ENCODE measurements at regions not wholly inside any gene's neighbourhood (a gene's known extent, or its start where the extent isn't known, plus 50 kb on each side); places are given as distances from the start of the nearest gene placed in this dataset.

DNA sequence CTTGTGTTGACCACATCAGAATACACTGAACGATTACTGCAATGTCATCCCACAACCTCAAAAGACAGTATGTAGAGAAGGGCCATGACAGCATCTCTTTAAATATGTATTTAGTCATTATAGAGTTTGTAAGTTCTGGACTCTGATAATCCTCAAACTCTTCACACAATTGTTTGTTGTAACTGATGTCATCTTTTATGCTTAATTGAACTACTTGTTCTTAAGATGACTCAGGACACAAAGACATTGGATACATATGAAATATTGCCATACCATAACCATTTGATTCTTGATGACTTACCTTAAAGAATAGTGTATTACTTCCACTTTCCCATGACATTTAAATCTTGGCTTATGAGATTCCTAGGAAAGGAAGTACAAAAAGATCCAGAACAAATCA is 347.6 kb downstream of the KLF5 start:
- no peak overlapping the region for H3K4me3 Mint-ChIP-seq
- no peak overlapping the region for H2AFZ ChIP-seq (ENCODE audit: insufficient read depth, low read depth, low read length, poor library complexity, severe bottlenecking)
- no CpG with 5 or more reads among the region's 1 CpG for WGBS (ENCODE audit: insufficient coverage)

GRCh38 chr13:73404581-73404980 is 345.8 kb downstream of the KLF5 start:
- Mint-ChIP-seq H3K4me1 (no peaks in the 10 kb centered on the region), H3K4me3 (no peak overlapping the region), H3K9me3 (peaks cover 2 to 8% (median 5%) of the 10 kb centered on the region in 7 donors), H3K36me3 (no peaks in the 10 kb centered on the region), H3K27me3 (ENCODE audit: low read depth in 3 of 3) (no peaks in the 10 kb centered on the region), H3K27ac (no peak overlapping the region)
- Histone ChIP-seq H3K9me3 (replicated peaks in 1 of 2; ENCODE audit: control insufficient read depth in 1 of 2, insufficient read depth in 1 of 2, low read length in 2 of 2) (peaks cover 1 to 2% of the 10 kb centered on the region in 2 donors), H2AFZ (ENCODE audit: insufficient read depth, low read depth, low read length, poor library complexity, severe bottlenecking) (no peak overlapping the region), H3K27ac (ENCODE audit: low read depth in 1 of 2, low read length in 2 of 2) (no peak overlapping the region), H3K27me3 (ENCODE audit: control insufficient read depth in 2 of 2, insufficient read depth in 2 of 2, low read length in 2 of 2) (no peaks in the 10 kb centered on the region), H3K4me1 (ENCODE audit: control insufficient read depth in 1 of 2, insufficient read depth in 2 of 2, low read length in 2 of 2) (no peaks in the 10 kb centered on the region), H3K36me3 (replicated peaks in 1 of 2; ENCODE audit: control insufficient read depth in 1 of 2, insufficient read depth in 2 of 2, low read length in 2 of 2) (no peaks in the 10 kb centered on the region), H3K4me3 (replicated peaks in 1 of 3; ENCODE audit: low read depth in 2 of 3, low read length in 3 of 3) (no peak overlapping the region), H3K79me2 (ENCODE audit: insufficient read depth, low read length) (no peaks in the 10 kb centered on the region), H4K20me1 (ENCODE audit: insufficient read depth, low read length) (no peaks in the 10 kb centered on the region), H3K4me2 (replicated peaks; ENCODE audit: extremely low read depth, low read length, poor library complexity, severe bottlenecking) (no peak overlapping the region), H3K9ac (ENCODE audit: insufficient read depth, low read length, poor library complexity, severe bottlenecking) (no peak overlapping the region)
- no peak for TF ChIP-seq CTCF (IDR thresholded peaks at IDR 0.05)
- 83% methylated on average over 1 of the region's 2 CpGs for WGBS (ENCODE audit: insufficient coverage)
- no peak for DNase-seq
- intact Hi-C loops (cut with micrococcal nuclease): no loop called here

More for the DNA sequence above, 347.6 kb downstream of the KLF5 start:
- Histone ChIP-seq H3K9ac (ENCODE audit: insufficient read depth, low read length, poor library complexity, severe bottlenecking) (no peak overlapping the region), H3K27ac (ENCODE audit: low read depth in 1 of 2, low read length in 2 of 2) (no peak overlapping the region), H3K27me3 (ENCODE audit: control insufficient read depth in 2 of 2, insufficient read depth in 2 of 2, low read length in 2 of 2) (no peaks in the 10 kb centered on the region), H3K79me2 (ENCODE audit: insufficient read depth, low read length) (no peaks in the 10 kb centered on the region), H3K9me3 (replicated peaks in 1 of 2; ENCODE audit: control insufficient read depth in 1 of 2, insufficient read depth in 1 of 2, low read length in 2 of 2) (peaks cover 4 to 8% of the 10 kb centered on the region in 2 donors), H3K4me3 (replicated peaks in 1 of 3; ENCODE audit: low read depth in 2 of 3, low read length in 3 of 3) (no peak overlapping the region), H3K4me1 (ENCODE audit: control insufficient read depth in 1 of 2, insufficient read depth in 2 of 2, low read length in 2 of 2) (no peaks in the 10 kb centered on the region), H4K20me1 (ENCODE audit: insufficient read depth, low read length) (no peaks in the 10 kb centered on the region), H3K4me2 (replicated peaks; ENCODE audit: extremely low read depth, low read length, poor library complexity, severe bottlenecking) (no peak overlapping the region), H3K36me3 (replicated peaks in 1 of 2; ENCODE audit: control insufficient read depth in 1 of 2, insufficient read depth in 2 of 2, low read length in 2 of 2) (no peaks in the 10 kb centered on the region)
- no peak for DNase-seq
- Mint-ChIP-seq H3K36me3 (no peaks in the 10 kb centered on the region), H3K4me1 (no peaks in the 10 kb centered on the region), H3K27me3 (ENCODE audit: low read depth in 3 of 3) (no peaks in the 10 kb centered on the region), H3K27ac (no peak overlapping the region), H3K9me3 (peaks cover 8 to 14% (median 11%) of the 10 kb centered on the region in 7 donors)
- no peak for TF ChIP-seq CTCF (IDR thresholded peaks at IDR 0.05)
- intact Hi-C loops (cut with micrococcal nuclease): no loop called here

Measured in CD14-positive monocyte (primary cell).